ENCODE measurements at regions not wholly inside any gene's neighbourhood (a gene's known extent, or its start where the extent isn't known, plus 50 kb on each side); places are given as distances from the start of the nearest gene placed in this dataset.

GRCh38 chr2:18232731-18233438 is 327.6 kb downstream of the RDH14 start:
- dilution Hi-C loops (cut with HindIII; ENCODE audit: low sequenced_read_pairs, unreplicated experiment) (no loop called here), in situ Hi-C loops (cut with MboI; ENCODE audit: low sequenced_read_pairs) (no loop called here), intact Hi-C loops (cut with micrococcal nuclease) (no loop called here)
- H4K5ac ChIP-seq (ENCODE audit: low read depth, low read length), result no peak overlapping the region
- no peak overlapping the region for H4K91ac ChIP-seq (ENCODE audit: insufficient read depth, low read depth, low read length)
- TF ChIP-seq RFX5 (IDR thresholded peaks at IDR 0.05; ENCODE audit: low read depth, low read length) (no peak), RAD21 (IDR thresholded peaks at IDR 0.05; ENCODE audit: low read length) (no peak), RCOR1 (IDR thresholded peaks at IDR 0.05; ENCODE audit: insufficient replicate concordance, low read length) (no peak)
- no peak overlapping the region for H3K9ac ChIP-seq (ENCODE audit: low read depth, low read length)
- H3K27me3 ChIP-seq (ENCODE audit: control insufficient read depth, insufficient read depth, low read length), result no peaks in the 10 kb centered on the region; the same call in 1 of the 2 replicates
- H3K23ac ChIP-seq (ENCODE audit: low read depth, low read length), result no peak overlapping the region
- no peak overlapping the region for H3K4ac ChIP-seq (ENCODE audit: low read depth, low read length)
- H3K18ac ChIP-seq (ENCODE audit: low read depth, low read length), result no peak overlapping the region
- no peaks in the 10 kb centered on the region for H4K20me1 ChIP-seq (ENCODE audit: insufficient read depth, low read length)
- no peak overlapping the region for H2BK120ac ChIP-seq (ENCODE audit: low read depth, low read length)
- ChIA-PET CTCF (interaction anchor here (1.2 kb wide), 1 partner anchor 20 kb away, joined by 3 read pairs; no protein-coding TSS in a partner anchor), POLR2A (ENCODE audit: unreplicated experiment) (no interaction called here)
- H2AK5ac ChIP-seq (ENCODE audit: low read depth, low read length), result no peak overlapping the region
- BruUV-seq (replicated peaks), result no TSS peak
- no peak overlapping the region for H2BK20ac ChIP-seq (ENCODE audit: low read depth, low read length)
- H2AK9ac ChIP-seq (replicated peaks; ENCODE audit: low read depth, low read length, poor library complexity), result no peak overlapping the region
- no CpG with 5 or more reads among the region's 3 CpGs for WGBS, 2 experiments (ENCODE audit: extremely low coverage in 2 of 2, insufficient read length in 1 of 2)
- no peak overlapping the region for H3K27ac ChIP-seq (ENCODE audit: insufficient read depth, low read length)
- H3K79me1 ChIP-seq (ENCODE audit: low read depth in 1 of 2, low read length in 2 of 2), result no peaks in the 10 kb centered on the region
- H3K14ac ChIP-seq (replicated peaks; ENCODE audit: low read depth, low read length), result no peak overlapping the region
- no peak overlapping the region for H2BK5ac ChIP-seq (ENCODE audit: low read depth, low read length, poor library complexity, severe bottlenecking)
- no peaks in the 10 kb centered on the region for H3K9me3 ChIP-seq (ENCODE audit: control insufficient read depth, insufficient read depth, low read length)
- no peak overlapping the region for H4K8ac ChIP-seq (ENCODE audit: low read depth in 2 of 2, low read length in 2 of 2)
- DNase-seq, result peak; percentile 2
- H3K4me2 ChIP-seq (ENCODE audit: low read depth, low read length), result no peak overlapping the region
- no peaks in the 10 kb centered on the region for H3K9me1 ChIP-seq (ENCODE audit: insufficient read depth, low read length)
- no peak overlapping the region for H2AFZ ChIP-seq (replicated peaks; ENCODE audit: low read length, poor library complexity)
- H3K56ac ChIP-seq (ENCODE audit: extremely low read depth, insufficient read depth, low read length), result no peak overlapping the region
- ATAC-seq (ENCODE audit: low read depth), result no peak
- H3K4me1 ChIP-seq (ENCODE audit: control insufficient read depth, insufficient read depth, low read length), result no peaks in the 10 kb centered on the region
- H3K36me3 ChIP-seq (ENCODE audit: control insufficient read depth, insufficient read depth, low read length), result no peaks in the 10 kb centered on the region
- no peak overlapping the region for H3K4me3 ChIP-seq (ENCODE audit: insufficient read depth, low read depth, low read length)
- H2BK15ac ChIP-seq (ENCODE audit: low read depth, low read length), result no peak overlapping the region

Measured in IMR-90 (cell line).